GM23338 (cell line): ENCODE measurements at regions not wholly inside any gene's neighbourhood (a gene's known extent, or its start where the extent isn't known, plus 50 kb on each side); places are given as distances from the start of the nearest gene placed in this dataset.

ENCODE experiments used
- ATAC-seq: fragments of 200-7000 bp; cut with Tn5 transposase; 3 replicates; pipeline ENCODE4 v1.9.1; 2020
- DNase-seq: peaks from one replicate; pipeline ENCODE4 v3.0.0-alpha.2; 2015; ENCODE audit warnings: low spot score
- H2AFZ ChIP-seq: fragments of 200-600 bp; sonication (generic); 2 replicates; pipeline ENCODE4 v1.8.0; 2016; ENCODE audit warnings: antibody characterized with exemption, mild to moderate bottlenecking, moderate library complexity
- H3F3A ChIP-seq: fragments of 200-600 bp; sonication (generic); replicated peaks from 2 replicates; pipeline ENCODE4 v1.8.0; 2017; ENCODE audit warnings: antibody characterized with exemption, mixed run types, low read depth
- H3K27ac ChIP-seq: fragments of 200-600 bp; sonication (generic); 2 replicates; pipeline ENCODE4 v1.6.1; 2016; ENCODE audit warnings: low read depth
- H3K27me3 ChIP-seq: fragments of 200-600 bp; sonication (generic); 2 replicates; pipeline ENCODE4 v1.8.0; 2016; ENCODE audit warnings: mild to moderate bottlenecking, mixed run types, moderate library complexity; ENCODE audit not compliant: insufficient read depth
- H3K36me3 ChIP-seq: fragments of 200-600 bp; sonication (generic); 2 replicates; pipeline ENCODE4 v1.8.0; 2016; ENCODE audit warnings: mild to moderate bottlenecking; ENCODE audit not compliant: insufficient read depth
- H3K4me1 ChIP-seq: fragments of 200-600 bp; sonication (generic); 2 replicates; pipeline ENCODE4 v1.8.0; 2016; ENCODE audit warnings: mild to moderate bottlenecking, moderate library complexity; ENCODE audit not compliant: insufficient read depth
- H3K4me2 ChIP-seq: fragments of 200-600 bp; sonication (generic); 2 replicates; pipeline ENCODE4 v1.7.1; 2017; ENCODE audit warnings: mixed run types
- H3K4me3 ChIP-seq: fragments of 200-600 bp; sonication (generic); 2 replicates; pipeline ENCODE4 v1.6.1; 2016; ENCODE audit warnings: mixed run types
- H3K79me2 ChIP-seq: fragments of 200-600 bp; sonication (generic); replicated peaks from 2 replicates; pipeline ENCODE4 v1.8.0; 2017; ENCODE audit warnings: mild to moderate bottlenecking; ENCODE audit not compliant: insufficient read depth
- H3K9me2 ChIP-seq: fragments of 200-600 bp; sonication (generic); 2 replicates; pipeline ENCODE4 v1.8.0; 2017; ENCODE audit not compliant: insufficient read depth
- H4K20me1 ChIP-seq: fragments of 200-600 bp; sonication (generic); replicated peaks from 2 replicates; pipeline ENCODE4 v1.8.0; 2017; ENCODE audit warnings: mild to moderate bottlenecking; ENCODE audit not compliant: insufficient read depth
- H3K27ac Mint-ChIP-seq: 2 replicates; pipeline ENCODE4 v1.8.0; 2020; ENCODE audit warnings: inconsistent platforms, mild to moderate bottlenecking, moderate library complexity, mixed read lengths
- H3K27me3 Mint-ChIP-seq: 3 replicates; pipeline ENCODE4 v1.8.0; 2022; ENCODE audit warnings: low read depth, mild to moderate bottlenecking, moderate library complexity, mixed read lengths, inconsistent platforms; ENCODE audit not compliant: insufficient read depth, poor library complexity
- H3K36me3 Mint-ChIP-seq: 3 replicates; pipeline ENCODE4 v1.8.0; 2021; ENCODE audit warnings: low read depth, mild to moderate bottlenecking, inconsistent platforms, moderate library complexity, mixed read lengths
- H3K4me1 Mint-ChIP-seq: 3 replicates; pipeline ENCODE4 v1.8.0; 2020; ENCODE audit warnings: mild to moderate bottlenecking, inconsistent platforms, mixed read lengths
- H3K4me3 Mint-ChIP-seq: 3 replicates; pipeline ENCODE4 v1.8.0; 2021; ENCODE audit warnings: moderate library complexity, mild to moderate bottlenecking, inconsistent platforms, mixed read lengths
- H3K9me3 Mint-ChIP-seq: 3 replicates; pipeline ENCODE4 v1.8.0; 2020; ENCODE audit warnings: moderate library complexity, mild to moderate bottlenecking, inconsistent platforms, mixed read lengths
- CREB1 ChIP-seq: fragments of 250-450 bp; sonication (Bioruptor Pico); IDR thresholded peaks from 2 replicates; pipeline ENCODE4 v1.5.0; 2020; ENCODE audit warnings: low read depth, mild to moderate bottlenecking, moderate library complexity
- ETS1 ChIP-seq: IDR thresholded peaks from 2 replicates; pipeline ENCODE4 v1.6.1; 2016; ENCODE audit warnings: antibody characterized with exemption
- EZH2phosphoT487 ChIP-seq: fragments of 200-600 bp; sonication (generic); IDR thresholded peaks from one replicate; pipeline ENCODE4 v1.8.1; 2018; ENCODE audit warnings: antibody characterized with exemption; ENCODE audit not compliant: unreplicated experiment
- STAT1 ChIP-seq: IDR thresholded peaks from one replicate; pipeline ENCODE4 v1.6.1; 2016; ENCODE audit warnings: antibody characterized with exemption; ENCODE audit not compliant: unreplicated experiment
- ZNF114 ChIP-seq: fragments of 250-450 bp; sonication (Bioruptor Pico); IDR thresholded peaks from 2 replicates; pipeline ENCODE4 v1.5.0; 2020; ENCODE audit warnings: mild to moderate bottlenecking, moderate library complexity
- ZNF462 ChIP-seq: fragments of 250-450 bp; sonication (Bioruptor Pico); IDR thresholded peaks from 2 replicates; pipeline ENCODE4 v1.5.0; 2020; ENCODE audit warnings: mild to moderate bottlenecking, moderate library complexity

- TF ChIP-seq ZNF462 (CRISPR knock-in tag), result no peak
- TF ChIP-seq ETS1, result no peak
- no peak for TF ChIP-seq CREB1
- TF ChIP-seq ZNF114 (CRISPR knock-in tag), result no peak
- no peak for TF ChIP-seq STAT1
Observed at GRCh38 chr4:187908731-187909130, 86.8 kb upstream of the ZFP42 start (continued).

- no peaks in the 10 kb centered on the region for H3K27me3 Mint-ChIP-seq
- Histone ChIP-seq H3K4me3 (no peak overlapping the region), H2AFZ (no peak overlapping the region), H3K4me1 (no peaks in the 10 kb centered on the region), H3K36me3 (no peaks in the 10 kb centered on the region), H3K79me2 (no peaks in the 10 kb centered on the region), H3K4me2 (no peak overlapping the region), H4K20me1 (no peaks in the 10 kb centered on the region), H3K9me2 (no peaks in the 10 kb centered on the region; the same call in 1 of the 2 replicates), H3K27ac (no peak overlapping the region), H3F3A (no peaks in the 10 kb centered on the region), H3K27me3 (no peaks in the 10 kb centered on the region)
- no peak overlapping the region for H3K4me3 Mint-ChIP-seq
- no peaks in the 10 kb centered on the region for H3K9me3 Mint-ChIP-seq
- DNase-seq (no peak), ATAC-seq (no peak)
- no peaks in the 10 kb centered on the region for H3K36me3 Mint-ChIP-seq
- TF ChIP-seq EZH2phosphoT487, result no peak
- no peaks in the 10 kb centered on the region; the same call in 2 of the 3 replicates for H3K4me1 Mint-ChIP-seq
- peak overlapping the region; percentile 77; the same call in 1 of the 2 replicates for H3K27ac Mint-ChIP-seq
Observed at GRCh38 chr4:187910741-187911140, 84.8 kb upstream of the ZFP42 start.
